Loucy (cell line): ENCODE measurements at regions not wholly inside any gene's neighbourhood (a gene's known extent, or its start where the extent isn't known, plus 50 kb on each side); places are given as distances from the start of the nearest gene placed in this dataset.

Experiments
- EZH2phosphoT487 ChIP-seq: fragments of 200-600 bp; IDR thresholded peaks from 2 replicates; pipeline ENCODE4 v1.6.1; 2018; ENCODE audit warnings: antibody characterized with exemption, mild to moderate bottlenecking, moderate library complexity, borderline replicate concordance
- TF ChIP-seq, protein P1 (sequence below): fragments of 200-600 bp; sonication (generic); conservative IDR thresholded peaks from 2 replicates; pipeline ENCODE4 v1.5.1; 2014; ENCODE audit warnings: mild to moderate bottlenecking, antibody characterized with exemption, low read length

DNA sequence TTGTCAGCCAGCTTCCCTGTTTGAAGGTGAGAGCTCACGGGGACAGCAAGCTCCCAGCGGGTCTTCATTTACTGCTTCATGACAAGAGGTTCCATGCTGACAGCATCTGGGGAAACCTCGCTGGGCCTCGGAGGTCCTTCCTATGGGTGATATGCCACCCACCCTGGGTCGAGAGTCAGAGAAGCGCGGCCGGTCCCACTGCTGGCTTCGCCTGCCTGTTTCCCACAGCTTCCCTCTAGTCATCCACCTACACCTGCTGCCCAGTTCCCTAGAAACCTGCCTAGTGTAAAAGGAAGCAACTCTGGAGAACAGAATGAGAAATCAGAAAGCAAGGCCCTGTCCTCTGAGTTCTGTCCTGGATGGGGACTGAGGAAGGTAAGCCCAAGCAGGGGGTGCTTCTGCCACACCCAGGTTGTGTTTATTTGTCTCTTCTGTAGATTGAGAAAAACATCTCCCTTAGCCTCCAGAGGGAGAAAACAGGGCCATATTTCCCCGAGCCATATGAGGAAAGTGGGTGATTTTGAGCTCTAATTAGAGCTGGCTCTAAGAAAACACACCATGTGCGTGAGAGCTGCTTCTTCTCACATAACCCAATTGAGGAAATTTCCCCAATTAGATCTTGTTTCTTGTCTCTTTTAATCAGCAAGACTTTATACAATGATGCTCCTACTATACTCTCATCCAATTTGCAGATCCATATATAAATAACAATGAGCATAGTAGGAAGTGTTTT, 504.3 kb downstream of the IRS2 start:
- TF ChIP-seq, protein P1, sequence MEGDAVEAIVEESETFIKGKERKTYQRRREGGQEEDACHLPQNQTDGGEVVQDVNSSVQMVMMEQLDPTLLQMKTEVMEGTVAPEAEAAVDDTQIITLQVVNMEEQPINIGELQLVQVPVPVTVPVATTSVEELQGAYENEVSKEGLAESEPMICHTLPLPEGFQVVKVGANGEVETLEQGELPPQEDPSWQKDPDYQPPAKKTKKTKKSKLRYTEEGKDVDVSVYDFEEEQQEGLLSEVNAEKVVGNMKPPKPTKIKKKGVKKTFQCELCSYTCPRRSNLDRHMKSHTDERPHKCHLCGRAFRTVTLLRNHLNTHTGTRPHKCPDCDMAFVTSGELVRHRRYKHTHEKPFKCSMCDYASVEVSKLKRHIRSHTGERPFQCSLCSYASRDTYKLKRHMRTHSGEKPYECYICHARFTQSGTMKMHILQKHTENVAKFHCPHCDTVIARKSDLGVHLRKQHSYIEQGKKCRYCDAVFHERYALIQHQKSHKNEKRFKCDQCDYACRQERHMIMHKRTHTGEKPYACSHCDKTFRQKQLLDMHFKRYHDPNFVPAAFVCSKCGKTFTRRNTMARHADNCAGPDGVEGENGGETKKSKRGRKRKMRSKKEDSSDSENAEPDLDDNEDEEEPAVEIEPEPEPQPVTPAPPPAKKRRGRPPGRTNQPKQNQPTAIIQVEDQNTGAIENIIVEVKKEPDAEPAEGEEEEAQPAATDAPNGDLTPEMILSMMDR, result no peak
- TF ChIP-seq EZH2phosphoT487, result no peak
